Duodenal mucosa (tissue), 2 donors: ENCODE measurements at regions not wholly inside any gene's neighbourhood (a gene's known extent, or its start where the extent isn't known, plus 50 kb on each side); places are given as distances from the start of the nearest gene placed in this dataset.
"Not testable (repeated sequence)": the region's sequence is repeated elsewhere in the genome, so short reads cannot be mapped to it uniquely, and the experiment has no call there.

Source experiments
- H3K27ac ChIP-seq: one replicate; pipeline ENCODE4 v1.7.0; 2013; ENCODE audit warnings: low read depth, low read length
- H3K27me3 ChIP-seq, 2 donors: one replicate each; pipeline ENCODE4 v1.7.0; 2013; ENCODE audit warnings: low read length in 2 of 2, control low read depth in 1 of 2; ENCODE audit not compliant: insufficient read depth in 2 of 2, control insufficient read depth in 1 of 2
- H3K36me3 ChIP-seq, 2 donors: one replicate each; pipeline ENCODE4 v1.7.0; 2013; ENCODE audit warnings: low read length in 2 of 2, control low read depth in 1 of 2; ENCODE audit not compliant: insufficient read depth in 2 of 2, control insufficient read depth in 1 of 2
- H3K4me1 ChIP-seq, 2 donors: one replicate each; pipeline ENCODE4 v1.7.0; 2013; ENCODE audit warnings: low read length in 2 of 2, control low read depth in 1 of 2; ENCODE audit not compliant: insufficient read depth in 2 of 2, control insufficient read depth in 1 of 2
- H3K4me3 ChIP-seq, 2 donors: one replicate each; pipeline ENCODE4 v1.7.0; 2013; ENCODE audit warnings: low read length in 2 of 2, low read depth in 1 of 2
- H3K9ac ChIP-seq, 2 donors: one replicate each; pipeline ENCODE4 v1.7.0; 2013; ENCODE audit warnings: low read length in 2 of 2, low read depth in 1 of 2
- H3K9me3 ChIP-seq, 2 donors: one replicate each; pipeline ENCODE4 v1.7.0; 2013; ENCODE audit warnings: low read length in 2 of 2, control low read depth in 1 of 2; ENCODE audit not compliant: control insufficient read depth in 1 of 2

DNA sequence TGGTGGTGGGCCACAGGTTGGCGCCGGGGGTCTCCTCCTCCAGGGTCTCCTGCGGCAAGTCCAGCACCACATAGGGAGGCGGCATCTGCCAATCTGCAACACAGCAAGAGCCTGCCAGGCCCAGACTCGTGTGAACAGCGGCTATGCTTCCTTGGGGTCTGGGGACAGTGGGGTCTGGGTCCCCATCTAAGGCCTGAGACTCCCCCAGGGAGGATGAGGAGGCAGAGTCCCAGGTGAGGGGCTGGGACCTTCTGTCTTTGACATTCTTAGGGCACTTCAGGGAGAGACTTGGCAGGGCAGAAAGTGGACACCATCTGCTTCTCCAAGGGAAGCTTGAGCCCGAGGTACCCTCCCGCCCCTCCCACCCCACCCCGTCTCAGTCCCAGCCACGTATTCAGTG, 178.1 kb downstream of the TMEM121 start:
- not testable (repeated sequence) for H3K27me3 ChIP-seq, H3K36me3 ChIP-seq, H3K4me1 ChIP-seq, H3K27ac ChIP-seq, H3K4me3 ChIP-seq, H3K9me3 ChIP-seq, H3K9ac ChIP-seq

DNA sequence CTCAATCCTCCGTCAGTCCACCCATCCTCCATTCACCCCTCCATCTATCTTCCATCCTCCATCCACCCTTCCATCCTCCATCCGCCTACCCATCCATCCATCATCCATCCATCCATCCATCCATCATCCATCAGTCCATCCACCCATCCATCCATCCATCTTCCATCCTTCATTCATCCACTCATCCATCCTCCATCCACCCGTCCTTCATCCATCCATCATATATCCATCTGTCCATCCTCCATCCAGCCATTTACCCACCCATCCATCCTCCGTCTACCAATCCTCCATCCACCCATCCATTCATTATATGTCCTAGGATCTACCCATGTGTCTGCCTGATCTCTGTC, 179.1 kb downstream of the TMEM121 start:
- not testable (repeated sequence) for H3K27me3 ChIP-seq, H3K9ac ChIP-seq, H3K36me3 ChIP-seq, H3K9me3 ChIP-seq, H3K4me3 ChIP-seq, H3K27ac ChIP-seq, H3K4me1 ChIP-seq

DNA sequence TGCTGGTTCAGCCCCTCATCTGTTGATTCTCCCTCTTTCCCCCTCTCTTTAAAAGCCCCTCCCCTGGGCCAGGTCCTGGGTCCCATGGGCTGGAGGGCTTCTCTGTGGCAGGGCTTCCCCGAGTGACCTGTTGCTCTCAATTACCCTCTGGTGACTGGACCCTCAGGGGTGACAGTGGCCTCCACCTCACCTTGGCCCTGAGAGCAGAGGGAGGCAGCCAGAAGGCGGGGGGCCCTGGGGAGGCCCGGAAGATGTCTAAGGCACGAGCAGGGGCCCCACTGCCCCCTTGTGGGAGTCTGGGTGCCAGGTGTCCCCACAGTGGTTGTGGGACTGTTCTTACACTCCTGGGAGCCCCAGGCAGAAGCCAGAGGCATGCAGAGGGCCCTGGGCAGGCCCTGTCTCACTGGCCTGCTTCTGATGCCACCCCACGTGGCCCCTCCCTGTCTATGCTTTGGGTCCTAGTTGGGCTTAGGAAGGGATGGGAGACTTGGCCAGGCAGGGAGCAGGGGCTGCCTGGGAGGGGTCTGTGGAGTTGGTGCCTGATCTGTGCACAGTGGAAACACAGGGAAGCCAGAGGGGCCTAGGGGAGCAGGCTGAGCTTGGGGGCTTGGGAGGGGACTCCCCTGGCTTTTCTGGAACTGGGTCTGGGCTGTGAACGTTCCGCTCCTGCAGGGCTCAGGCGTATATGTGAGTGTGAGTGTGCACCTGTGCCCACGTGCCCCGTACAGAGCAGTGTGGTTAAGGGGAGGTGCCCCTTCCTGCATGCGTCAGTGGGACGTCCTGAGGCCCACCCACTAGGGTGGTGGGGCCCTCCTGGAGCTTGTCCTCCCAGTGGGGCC, 179.7 kb downstream of the TMEM121 start:
- H3K9ac ChIP-seq, H3K27me3 ChIP-seq, H3K27ac ChIP-seq, H3K4me1 ChIP-seq, H3K4me3 ChIP-seq, H3K36me3 ChIP-seq, H3K9me3 ChIP-seq: not testable (repeated sequence)

DNA sequence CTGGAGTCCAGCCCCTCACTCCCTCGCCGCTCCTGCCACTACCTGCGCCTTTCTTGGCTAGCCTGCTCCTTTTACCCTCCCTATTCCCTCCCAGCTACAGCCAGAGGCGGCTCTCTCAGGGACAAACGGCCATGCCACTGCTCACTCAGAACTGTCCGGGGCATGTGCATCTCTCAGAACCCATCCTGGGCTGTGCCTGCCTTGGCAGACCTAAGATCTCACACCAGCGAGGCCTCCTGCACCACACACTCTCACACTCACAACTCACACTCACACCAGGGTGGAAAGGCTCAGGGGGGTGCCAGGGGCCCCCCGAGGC, 180.3 kb downstream of the TMEM121 start:
- not testable (repeated sequence) for H3K27me3 ChIP-seq, H3K36me3 ChIP-seq

DNA sequence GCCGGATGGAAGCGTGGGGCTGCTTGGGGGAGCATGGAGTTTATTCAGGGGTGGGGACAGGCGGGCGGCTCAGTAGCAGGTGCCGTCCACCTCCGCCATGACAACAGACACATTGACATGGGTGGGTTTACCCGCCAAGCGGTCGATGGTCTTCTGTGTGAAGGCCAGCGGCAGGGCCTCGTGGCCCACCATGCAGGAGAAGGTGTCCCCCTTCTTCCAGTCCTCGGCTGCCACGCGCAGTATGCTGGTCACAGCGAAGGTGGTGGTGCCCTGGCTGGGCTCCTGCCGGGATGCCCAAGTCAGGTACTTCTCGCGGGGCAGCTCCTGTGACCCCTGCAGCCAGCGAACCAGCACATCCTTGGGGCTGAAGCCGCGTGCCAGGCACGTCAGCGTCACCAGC, 180.7 kb downstream of the TMEM121 start:
- not testable (repeated sequence) for H3K9me3 ChIP-seq, H3K9ac ChIP-seq, H3K27me3 ChIP-seq, H3K27ac ChIP-seq, H3K36me3 ChIP-seq, H3K4me3 ChIP-seq, H3K4me1 ChIP-seq

More for the DNA sequence above, 180.3 kb downstream of the TMEM121 start:
- not testable (repeated sequence) for H3K4me1 ChIP-seq, H3K9me3 ChIP-seq, H3K4me3 ChIP-seq, H3K27ac ChIP-seq, H3K9ac ChIP-seq

DNA sequence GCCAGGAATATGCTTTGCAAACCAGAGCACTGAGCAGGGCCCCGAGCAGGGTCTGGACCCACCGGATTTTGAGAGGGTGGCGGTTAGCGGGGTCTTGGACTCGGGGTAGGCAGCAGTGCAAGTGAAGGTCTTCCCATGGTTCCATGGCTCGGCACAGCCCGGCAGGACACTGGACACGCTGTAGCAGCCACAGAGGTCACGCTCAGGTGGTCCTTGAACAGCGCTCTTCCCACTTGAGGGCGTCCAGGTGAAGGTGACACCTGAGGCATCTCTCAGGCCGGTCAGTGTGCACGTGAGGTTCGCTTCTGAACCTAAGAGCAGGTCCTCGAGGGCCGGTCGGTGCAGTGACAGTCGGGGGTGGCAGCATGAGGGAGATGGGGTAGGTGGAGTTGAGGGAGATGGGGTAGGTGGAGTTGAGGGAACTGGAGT, 181.4 kb downstream of the TMEM121 start:
- not testable (repeated sequence) for H3K9ac ChIP-seq, H3K4me1 ChIP-seq, H3K9me3 ChIP-seq, H3K4me3 ChIP-seq, H3K27ac ChIP-seq, H3K36me3 ChIP-seq, H3K27me3 ChIP-seq

DNA sequence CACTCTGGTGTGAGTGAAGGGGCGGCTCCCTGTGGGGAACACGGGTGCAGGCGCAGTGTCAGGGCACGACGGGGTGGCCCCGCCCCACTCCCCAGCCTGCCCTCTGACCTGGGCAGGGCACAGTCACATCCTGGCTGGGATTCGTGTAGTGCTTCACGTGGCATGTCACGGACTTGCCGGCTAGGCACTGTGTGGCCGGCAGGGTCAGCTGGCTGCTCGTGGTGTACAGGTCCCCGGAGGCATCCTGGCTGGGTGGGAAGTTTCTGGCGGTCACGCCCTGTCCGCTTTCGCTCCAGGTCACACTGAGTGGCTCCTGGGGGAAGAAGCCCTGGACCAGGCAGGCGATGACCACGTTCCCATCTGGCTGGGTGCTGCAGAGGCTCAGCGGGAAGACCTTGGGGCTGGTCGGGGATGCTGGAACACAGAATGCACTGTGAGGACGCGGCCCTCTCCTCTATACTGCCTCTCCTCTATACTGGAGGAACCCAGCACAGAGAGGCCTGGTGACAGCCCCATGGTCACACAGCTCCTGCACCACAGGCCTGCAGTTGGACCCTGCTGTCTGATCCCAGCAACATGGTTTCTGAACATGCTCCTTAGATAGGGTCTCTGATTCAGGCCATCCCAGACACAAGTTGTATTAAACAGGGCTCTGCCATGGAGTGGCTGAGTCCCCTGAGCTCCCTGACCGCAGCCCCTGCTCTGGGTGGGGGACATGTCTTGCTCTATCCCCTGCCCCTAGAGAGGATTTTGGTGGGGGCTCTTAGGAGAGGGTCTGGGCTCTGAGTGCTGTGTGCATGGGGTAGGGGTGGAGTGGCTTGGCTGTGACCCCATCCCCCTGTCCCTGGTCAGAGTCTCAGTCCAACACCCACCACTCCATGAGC, 182.1 kb downstream of the TMEM121 start:
- not testable (repeated sequence) for H3K9me3 ChIP-seq, H3K4me3 ChIP-seq, H3K36me3 ChIP-seq, H3K27me3 ChIP-seq, H3K27ac ChIP-seq, H3K4me1 ChIP-seq, H3K9ac ChIP-seq

DNA sequence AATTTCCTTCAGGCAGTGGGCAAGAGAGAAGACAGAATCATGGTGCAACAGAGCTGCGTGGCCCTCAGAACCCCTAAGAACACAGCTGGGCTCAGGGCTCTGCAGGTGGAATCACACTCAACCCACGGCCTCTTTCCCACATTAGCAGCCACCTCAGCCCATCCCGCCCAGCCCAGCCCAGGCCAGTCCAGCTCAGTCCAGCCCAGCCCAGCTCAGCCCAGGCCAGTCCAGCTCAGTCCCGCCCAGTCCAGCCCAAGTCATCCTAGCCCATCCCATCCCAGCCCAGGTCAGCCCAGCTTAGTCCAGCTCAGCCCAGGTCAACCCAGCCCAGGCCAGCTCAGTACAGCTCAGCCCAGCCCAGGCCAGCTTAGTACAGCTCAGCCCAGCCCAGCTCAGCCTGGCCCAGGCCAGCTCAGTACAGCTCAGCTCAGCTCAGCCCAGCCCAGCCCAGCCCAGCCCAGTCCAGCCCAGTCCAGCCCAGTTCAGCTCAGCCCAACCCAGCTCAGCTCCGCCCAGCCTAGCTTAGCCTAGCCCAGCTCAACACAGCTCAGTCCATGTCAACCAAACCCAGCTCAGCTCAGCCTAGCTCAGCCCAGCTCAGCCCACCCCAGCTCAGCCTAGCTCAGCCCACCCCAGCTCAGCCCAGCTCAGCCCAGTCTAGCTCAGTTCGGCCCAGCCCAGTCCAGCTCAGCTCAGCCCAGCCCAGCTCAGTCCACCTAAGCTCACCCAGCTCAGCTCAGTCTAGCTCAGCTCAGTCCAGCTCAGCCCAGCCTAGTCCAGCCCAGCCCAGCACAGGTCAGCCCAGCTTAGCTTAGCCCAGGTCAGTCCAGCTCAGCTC, 183.1 kb downstream of the TMEM121 start:
- no peaks in the 10 kb centered on the region for H3K4me1 ChIP-seq
- H3K4me3 ChIP-seq, result no peak overlapping the region
- no peaks in the 10 kb centered on the region for H3K27me3 ChIP-seq
- no peak overlapping the region for H3K27ac ChIP-seq
- no peaks in the 10 kb centered on the region for H3K36me3 ChIP-seq
- peaks cover 0 to 6% of the 10 kb centered on the region in 2 donors for H3K9me3 ChIP-seq
- no peak overlapping the region for H3K9ac ChIP-seq

DNA sequence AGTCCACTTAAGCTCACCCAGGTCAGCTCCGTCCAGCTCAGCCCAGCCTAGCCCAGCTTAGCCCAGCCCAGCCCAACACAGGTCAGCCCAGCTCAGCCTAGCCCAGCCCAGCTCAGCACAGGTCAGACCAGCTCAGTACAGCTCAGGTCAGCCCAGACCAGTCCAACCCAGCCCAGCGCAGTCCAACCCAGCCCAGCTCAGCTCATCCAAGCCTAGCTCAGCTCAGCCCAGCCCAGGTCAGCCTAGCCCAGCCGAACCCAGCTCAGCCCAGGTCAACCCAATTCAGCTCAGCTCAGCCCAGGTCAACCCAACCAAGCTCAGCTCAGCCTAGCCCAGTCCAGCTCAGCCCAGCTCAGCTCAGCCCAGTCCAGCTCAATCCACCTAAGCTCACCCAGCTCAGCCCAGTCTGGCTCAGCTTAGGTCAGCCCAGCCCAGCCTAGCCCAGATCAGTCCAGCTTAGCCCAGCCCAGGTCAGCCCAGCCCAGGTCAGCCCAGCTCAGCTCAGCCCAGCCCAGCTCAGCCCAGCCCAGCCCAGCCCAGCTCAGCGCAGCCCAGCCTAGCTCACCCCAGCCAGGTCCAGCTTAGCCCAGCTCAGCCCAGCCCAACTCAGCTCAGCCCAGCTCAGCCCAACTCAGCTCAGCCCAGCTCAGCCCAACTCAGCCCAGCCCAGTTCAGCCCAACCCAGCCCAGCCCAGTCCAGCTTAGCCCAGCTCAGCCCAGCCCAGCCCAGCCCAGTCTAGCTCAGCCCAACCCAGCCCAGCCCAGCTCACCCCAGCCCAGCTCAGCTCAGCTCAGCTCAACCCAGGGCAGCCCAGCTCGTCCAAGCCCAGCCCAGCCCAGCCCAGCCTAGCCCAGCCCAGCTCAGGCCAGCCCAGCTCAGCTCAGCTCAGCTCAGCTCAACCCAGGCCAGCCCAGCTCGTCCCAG, 184.0 kb downstream of the TMEM121 start:
- no peak overlapping the region for H3K27ac ChIP-seq
- no peaks in the 10 kb centered on the region for H3K36me3 ChIP-seq
- H3K27me3 ChIP-seq, result no peaks in the 10 kb centered on the region
- H3K9ac ChIP-seq, result no peak overlapping the region
- no peak overlapping the region for H3K4me3 ChIP-seq
- no peaks in the 10 kb centered on the region for H3K4me1 ChIP-seq
- peaks cover 0 to 6% of the 10 kb centered on the region in 2 donors for H3K9me3 ChIP-seq
